Gastroesophageal sphincter (tissue), 3 donors: ENCODE measurements at regions not wholly inside any gene's neighbourhood (a gene's known extent, or its start where the extent isn't known, plus 50 kb on each side); places are given as distances from the start of the nearest gene placed in this dataset.

ENCODE experiments used
- CTCF ChIP-seq, 4 experiments: fragments of 200-600 bp in 2 of 4; fragments of 450-650 bp in 2 of 4; sonication (generic) in 1 of 4; IDR thresholded peaks; one replicate each; pipeline ENCODE4 v1.5.1; 2017 to 2019; ENCODE audit warnings: antibody characterized with exemption in 4 of 4, mild to moderate bottlenecking in 2 of 4, moderate library complexity in 2 of 4
- POLR2AphosphoS5 ChIP-seq: sonication (generic); formaldehyde crosslinking; IDR thresholded peaks from one replicate; pipeline ENCODE4 v1.6.1; 2017; ENCODE audit warnings: antibody characterized with exemption

- no peak for TF ChIP-seq CTCF (IDR thresholded peaks at IDR 0.05)
- TF ChIP-seq POLR2AphosphoS5: no peak
Observed at GRCh38 chr16:63925221-63925620, 1196.6 kb downstream of the CDH11 start.
